Bone marrow (tissue), 2 donors: ENCODE measurements at regions not wholly inside any gene's neighbourhood (a gene's known extent, or its start where the extent isn't known, plus 50 kb on each side); places are given as distances from the start of the nearest gene placed in this dataset.
"Not testable (repeated sequence)": the region's sequence is repeated elsewhere in the genome, so short reads cannot be mapped to it uniquely, and the experiment has no call there.

Experiments used
- DNase-seq, 2 donors: peaks; one replicate each; lab custom pipeline; 2025; lab: John Stamatoyannopoulos, UW

DNA sequence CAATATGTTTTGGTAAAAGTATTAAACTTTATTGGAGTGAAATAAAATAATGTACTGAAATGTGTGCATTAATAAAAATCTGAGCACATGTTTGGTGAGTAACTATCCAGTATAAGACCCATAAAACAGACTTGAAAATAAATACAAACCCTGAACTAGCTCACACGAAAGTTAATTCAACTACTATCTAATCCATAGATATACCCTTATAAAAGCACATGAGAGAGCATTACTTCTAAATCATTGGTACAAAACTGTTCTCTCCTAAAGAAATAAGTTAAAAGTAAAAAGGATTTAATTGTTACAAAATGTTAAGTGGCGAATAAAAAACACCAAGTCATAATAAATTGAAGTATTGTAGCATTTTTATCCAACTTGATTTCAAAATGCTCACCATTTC is 295.6 kb downstream of the PTPRC start:
- no peak for DNase-seq

DNA sequence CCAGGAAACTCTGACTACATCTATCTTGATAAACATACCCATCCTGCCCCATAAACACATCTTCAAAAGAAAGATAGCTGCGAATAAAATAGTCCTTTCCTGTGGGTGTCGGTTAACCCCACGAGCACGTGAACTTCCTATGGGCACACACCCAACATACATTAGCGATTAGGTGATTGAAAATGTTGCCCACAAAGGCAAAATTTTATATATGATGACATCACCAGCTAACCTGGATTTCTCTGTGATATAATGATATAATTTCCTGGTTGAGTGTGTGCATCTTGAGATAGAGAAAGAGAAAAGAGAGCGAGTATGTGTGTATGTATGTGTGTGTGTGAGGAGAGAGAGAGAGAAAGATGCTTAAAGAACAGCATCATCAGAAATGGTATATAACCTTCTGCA is 296.1 kb downstream of the PTPRC start:
- DNase-seq = peak in 1 of 2 donors; percentile 28

DNA sequence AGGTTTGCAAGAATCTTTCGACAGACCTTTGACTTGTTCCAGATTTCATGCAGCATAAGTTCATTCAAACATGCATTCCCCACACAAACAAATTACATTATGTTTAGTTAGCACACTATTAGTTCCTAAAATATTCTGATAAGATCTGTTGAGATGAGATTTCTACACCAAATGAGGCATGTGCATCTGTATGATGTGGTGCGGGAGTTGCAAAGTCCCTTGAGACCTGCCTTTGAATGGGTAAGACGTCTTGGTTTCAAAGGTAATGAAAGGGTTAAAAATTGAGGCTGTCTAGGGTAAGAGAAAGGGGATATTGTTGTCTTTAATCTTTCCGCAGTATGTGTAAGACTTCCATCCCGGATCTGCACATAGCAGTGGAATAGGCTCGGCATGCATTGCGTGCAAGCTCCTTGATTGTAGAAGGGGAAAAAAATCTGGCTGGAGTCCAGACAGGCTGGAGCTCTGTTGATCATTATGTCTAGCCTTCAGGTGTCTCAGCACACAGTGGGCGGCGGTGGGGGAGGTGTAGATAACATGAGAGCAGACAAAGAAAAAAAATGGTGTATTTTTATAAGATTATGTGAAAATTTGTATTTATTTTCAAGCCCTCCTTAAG is 296.6 kb downstream of the PTPRC start:
- peak; percentile 18 to 94 for DNase-seq

DNA sequence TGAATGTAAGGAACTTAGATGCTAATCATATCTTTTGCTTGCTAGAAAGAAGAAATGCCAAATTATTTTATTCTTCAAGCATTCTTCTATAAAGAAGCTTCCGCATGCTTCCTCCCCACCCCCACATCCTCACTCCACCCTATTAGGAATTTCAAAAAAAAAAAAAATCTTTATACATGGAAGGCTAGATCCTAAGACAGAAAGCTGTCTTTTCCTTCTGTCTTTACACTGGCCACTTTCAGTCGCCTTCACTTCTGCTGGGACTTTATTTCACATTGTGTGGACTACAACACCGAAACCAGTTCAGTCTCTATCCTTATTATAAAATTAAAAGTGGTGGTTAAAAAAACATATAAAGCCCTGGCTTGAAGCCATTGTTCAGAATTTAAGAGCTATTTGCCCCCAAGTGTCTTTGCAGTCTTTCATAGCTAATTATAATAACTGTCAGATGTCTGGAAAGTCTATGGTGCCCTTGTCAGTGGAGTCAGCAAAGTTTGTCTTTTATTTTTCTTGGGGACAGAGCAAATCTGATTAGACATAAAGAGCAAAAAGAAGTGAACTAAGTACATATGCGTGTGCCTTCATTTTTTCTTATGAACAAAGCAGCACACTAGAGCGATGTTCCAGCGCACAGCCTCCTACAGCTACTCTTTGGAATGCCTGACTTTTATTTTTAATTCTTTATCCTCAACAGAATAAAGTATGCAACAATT is 297.7 kb downstream of the PTPRC start:
- DNase-seq = no peak

DNA sequence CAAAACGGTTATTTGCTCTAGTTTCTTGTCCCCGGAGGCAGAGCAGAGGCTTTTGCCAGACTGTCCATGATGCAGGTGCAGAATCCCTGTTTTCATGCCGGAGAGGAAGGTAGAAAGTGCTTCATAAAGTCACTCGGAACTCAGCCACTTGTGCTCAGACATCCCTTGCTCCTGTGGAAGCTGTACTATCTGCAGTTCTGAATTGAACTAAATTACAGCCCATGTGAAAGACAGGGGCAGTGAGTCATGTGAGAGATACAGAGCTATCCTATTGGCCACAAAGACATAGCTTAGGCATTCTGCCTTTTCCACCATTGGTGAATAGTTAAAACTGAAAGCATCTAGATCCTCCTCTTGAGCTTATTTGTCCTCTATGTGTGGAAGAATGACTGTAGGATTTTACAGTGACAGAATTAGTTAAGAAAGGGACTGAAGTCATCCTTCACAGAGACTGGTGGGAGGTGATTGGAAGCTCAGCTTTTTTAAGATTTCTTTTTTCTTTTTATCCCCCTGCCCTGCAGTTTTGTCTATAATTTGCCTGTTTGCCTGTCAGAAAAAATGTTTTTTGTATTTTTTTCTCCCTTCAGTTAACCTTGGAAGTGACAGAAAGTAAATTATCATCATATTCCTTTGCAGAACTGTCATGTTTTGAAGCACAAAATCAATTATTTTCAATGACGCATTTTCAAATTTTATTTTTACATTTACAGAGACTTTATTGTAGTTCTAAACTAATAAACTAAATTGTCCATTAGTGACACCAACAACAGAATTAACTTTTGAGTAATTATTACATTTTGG is 298.6 kb downstream of the PTPRC start:
- DNase-seq = peak; percentile 8 to 97

DNA sequence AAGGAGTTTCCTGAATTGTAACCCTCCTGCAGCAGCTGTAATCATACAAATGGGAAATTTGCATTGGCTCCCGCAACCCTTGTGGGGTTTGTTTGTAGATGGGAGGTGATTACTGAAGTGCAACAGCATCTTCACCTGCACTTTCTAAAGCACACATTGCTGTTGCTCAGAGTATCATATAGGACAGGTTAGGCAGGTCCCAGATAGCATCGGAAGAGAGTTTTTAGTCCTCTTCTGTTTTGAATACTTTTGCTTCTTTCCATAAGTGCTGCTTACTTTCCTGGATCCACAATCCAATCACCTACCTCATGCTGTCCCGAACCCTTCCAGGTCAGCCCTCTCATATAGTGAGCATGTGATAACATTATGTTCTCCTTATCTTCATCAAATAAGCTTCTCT is 300.4 kb downstream of the PTPRC start:
- no peak for DNase-seq

DNA sequence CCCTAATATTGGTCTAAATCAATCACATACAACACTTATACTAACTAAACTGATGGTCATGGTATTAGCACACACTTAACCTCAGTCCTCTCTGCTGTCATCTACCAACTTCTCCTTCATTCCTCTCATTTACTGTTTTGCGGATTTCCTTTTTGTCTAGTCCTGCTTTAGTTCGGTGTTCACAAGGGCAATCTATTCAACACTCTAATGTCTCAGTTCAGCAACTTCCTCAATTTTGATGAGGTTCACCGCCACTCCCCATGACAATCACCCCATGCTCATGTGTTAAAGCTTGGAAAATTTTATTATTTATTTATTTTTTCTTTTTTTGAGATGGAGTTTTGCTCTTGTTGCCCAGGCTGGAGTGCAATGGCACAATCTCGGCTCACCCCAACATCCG is 301.1 kb downstream of the PTPRC start:
- peak in 1 of 2 donors; percentile 95 for DNase-seq

DNA sequence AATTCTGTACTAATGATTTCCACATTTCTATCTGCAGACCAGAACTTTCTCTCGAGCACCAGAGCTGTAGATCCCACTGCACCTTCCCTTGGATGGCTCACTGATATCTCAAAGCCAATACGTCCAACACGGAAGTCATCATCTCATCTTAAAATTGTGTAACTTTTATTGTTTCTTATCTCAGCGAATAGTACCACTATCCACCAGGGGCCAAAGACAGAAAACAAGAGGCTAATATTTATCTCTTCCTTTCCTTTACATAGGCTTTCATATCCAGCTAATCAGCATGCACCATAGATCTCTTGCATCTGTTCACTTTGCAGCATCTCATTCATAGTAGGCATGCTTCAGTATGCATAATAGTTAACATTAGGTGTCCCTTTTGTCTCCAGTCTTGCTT is 303.6 kb downstream of the PTPRC start:
- DNase-seq = no peak

DNA sequence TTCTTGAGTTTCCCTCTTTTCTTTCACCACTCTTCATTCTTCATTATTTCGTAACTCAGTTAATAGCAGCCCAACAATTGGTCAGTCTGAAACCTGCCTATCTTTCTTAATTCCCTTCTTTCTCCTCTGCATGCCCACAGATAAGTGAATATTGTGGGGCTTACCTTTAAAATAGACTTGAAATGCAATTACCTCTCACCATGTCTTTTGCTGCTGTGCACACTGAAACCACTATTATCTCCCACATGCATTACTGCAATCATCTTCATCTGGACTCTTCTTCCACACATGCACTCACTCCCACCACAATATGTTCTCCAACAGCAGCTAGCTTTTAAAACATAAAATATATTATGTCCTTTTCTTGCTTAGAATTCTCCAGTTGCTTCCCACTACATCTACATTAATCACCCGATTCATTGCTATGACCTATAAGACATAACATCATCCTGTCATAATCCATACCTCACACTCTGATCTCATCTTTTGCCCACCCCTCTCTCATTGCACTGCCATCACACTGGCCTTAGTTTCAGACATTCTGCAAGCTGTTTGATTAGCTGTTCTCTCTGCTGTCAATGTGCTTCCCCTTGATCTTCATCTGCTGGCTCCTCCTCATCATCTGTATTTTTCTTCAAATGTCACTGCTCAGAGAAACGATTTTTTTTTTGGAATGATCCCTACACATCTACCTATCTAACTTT is 304.8 kb downstream of the PTPRC start:
- no peak for DNase-seq

DNA sequence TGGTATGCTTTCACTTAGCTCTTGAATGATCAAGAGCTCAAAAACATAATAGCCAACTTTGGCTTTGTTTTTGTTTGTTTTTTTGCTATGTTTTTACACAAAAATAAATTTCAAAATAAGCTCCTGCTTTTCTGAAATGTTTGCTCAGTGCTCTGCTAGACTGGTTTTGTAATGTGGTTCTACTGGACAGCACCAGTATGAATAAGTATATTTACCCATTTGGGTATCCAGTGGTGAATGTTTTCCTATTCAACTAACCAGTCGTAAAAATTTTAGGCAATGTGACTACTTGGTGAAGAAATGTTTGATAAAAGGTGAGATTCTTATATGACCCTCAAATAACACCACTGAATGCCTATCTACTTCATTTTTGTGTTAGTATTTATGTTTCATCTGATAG is 308.6 kb downstream of the PTPRC start:
- DNase-seq = no peak

DNA sequence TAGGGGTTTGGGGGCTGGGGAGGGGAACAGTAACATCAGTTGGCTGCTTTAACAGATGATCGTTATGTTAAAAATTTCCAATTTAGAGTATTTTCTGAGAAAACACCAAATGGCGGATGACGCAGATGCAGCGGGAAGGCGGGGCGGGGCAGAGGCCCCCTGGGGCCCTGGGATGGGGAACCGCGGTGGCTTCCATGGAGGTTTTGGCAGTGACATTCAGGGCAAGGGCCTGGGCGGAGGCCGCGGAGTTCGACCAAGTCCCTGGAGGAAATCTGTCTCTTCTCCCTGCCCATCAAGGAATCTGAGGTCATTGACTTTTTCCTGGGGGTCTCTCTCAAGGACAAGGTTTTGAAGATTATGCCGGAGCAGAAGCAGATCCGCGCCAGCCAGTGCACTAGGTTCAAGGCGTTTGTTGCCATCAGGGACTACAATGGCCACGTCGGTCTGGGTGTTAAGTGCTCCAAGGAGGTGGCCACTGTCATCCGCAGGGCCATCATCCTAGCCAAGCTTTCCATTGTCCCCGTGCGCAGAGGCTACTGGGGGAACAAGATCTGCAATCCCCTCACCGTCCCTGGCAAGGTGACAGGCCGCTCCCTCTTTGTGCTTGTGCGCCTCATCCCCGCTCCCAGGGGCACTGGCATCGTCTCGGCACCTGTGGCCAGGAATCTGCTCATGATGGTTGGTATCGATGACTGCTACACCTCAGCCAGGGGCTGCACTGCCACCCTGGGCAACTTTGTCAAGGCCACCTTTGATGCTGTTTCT is 310.2 kb downstream of the PTPRC start:
- no peak for DNase-seq

DNA sequence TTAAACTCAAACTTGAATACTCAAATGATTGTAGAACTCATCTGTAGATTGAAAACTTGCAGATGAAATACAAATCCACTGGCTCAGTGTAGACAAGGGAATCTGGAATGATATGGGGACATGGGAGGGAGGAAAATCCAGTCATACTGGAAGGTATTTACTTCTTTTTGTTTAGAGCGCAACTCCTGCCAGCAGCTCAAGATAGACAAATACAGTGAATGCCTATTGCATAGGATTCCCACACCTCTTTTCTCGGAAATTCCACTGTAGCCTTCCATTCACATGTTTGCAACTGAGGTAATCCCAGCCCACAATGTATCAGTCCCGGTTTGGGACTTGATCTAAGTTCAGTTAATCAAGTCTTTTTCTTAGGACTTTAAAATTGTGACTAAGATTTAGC is 311.2 kb downstream of the PTPRC start:
- DNase-seq = no peak

DNA sequence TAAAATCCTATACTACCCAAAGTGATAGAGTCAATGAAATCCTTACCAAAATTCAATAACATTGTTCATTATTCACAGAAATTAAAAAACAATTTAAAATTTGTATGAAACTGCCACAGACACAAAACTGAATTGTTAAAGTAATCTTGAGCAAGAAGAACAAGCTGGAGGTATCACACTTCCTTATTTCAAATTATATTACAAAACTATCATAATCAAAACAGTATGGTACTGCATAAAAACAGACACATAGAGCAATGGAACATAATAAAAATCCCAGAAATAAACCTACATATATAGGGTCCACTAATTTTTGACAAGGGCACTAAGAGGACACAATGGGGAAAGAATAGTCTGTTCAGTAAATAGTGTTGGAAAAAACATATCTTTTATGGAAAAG is 316.2 kb downstream of the PTPRC start:
- no peak for DNase-seq

DNA sequence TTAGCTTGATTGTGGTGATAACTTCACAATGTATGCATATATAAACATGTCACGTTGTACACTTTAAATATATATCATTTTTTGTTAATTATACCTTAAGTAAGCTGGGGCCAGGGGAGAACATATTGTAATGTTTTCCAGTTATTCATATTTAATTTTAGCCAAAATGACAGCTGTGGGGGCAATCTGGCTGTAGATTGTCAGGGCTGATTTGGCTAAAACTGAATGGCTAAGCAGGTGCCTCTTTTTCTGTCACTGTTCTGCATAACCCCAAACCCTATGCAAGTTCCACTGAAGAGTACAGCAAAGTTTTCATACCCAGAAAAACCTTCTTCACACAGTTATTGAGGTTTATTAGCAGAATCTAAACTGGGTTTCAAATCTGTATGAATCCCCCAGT is 318.2 kb downstream of the PTPRC start:
- DNase-seq = no peak

DNA sequence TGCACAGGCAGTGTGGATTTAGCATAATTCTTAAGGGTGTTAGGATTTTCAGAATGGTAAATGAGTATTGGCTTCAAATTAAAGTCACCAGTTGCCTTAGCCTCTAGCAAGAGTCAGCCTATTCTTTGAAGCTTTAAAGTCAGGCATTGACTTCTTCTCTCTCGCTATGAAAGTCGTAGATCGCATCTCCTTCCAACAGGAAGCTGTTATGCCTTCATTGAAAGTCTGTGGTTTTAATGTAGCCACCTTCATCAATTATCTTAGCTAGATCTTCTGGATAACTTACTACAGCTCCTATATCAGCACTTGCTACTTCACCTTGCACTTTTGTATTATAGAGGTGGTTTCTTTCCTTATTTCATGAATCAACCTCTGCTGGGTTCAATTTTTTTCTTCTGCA is 320.2 kb downstream of the PTPRC start:
- no peak for DNase-seq

DNA sequence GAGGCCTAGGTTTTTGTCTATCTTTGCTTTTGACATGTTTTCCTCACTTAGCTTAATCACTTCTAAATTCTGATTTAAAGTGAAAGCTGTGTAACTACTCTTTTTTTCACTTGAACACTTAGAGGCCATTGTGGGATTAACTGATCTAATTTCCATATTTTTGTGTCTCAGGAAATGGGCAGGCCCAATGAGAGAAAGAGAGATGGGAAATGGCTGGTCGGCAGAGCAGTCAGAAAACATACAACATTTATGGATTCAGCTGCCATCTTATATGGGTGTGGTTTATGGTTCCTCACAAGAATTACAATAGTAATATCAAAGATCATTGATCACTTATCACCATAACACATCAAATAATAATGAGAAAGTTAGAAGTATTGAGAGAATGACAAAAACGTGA is 320.8 kb downstream of the PTPRC start:
- DNase-seq = no peak

DNA sequence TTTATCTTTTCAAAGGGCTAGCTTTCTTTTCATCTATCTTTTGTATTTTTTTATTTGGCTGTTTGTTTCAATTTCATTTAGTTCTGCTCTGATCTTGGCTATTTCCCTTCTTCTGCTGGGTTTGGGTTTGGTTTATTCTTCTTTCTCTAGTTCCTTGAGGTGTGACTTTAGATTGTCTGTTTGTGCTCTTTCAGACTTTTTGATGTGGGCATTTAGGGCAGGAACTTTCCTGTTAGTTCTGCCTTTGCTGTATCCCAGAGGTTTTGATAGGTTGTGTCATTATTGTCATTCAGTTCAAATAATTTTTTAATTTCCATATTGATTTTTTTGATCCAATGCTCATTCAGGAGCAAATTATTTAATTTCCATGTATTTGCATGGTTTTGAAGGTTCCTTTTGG is 325.0 kb downstream of the PTPRC start:
- DNase-seq = not testable (repeated sequence)

DNA sequence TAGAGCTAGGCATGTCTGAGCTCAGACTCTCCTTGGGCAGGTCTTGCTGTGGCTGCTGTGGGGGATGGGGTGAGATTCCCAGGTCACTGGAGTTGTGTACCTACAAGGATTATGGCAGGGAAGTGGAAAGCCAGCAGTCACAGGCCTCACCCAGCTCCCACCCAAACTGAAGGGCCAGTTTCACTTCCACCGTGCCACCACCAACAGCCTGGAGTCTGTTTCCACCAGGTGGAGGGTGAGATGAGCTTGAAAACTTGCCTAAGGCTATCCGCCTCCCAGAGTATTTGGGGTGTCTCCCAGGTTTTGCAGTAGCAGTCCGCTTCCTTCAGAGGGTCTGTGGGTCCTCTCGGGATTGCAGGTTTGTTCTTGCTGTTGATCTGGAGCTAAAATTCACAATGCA is 327.7 kb downstream of the PTPRC start:
- DNase-seq = no peak

DNA sequence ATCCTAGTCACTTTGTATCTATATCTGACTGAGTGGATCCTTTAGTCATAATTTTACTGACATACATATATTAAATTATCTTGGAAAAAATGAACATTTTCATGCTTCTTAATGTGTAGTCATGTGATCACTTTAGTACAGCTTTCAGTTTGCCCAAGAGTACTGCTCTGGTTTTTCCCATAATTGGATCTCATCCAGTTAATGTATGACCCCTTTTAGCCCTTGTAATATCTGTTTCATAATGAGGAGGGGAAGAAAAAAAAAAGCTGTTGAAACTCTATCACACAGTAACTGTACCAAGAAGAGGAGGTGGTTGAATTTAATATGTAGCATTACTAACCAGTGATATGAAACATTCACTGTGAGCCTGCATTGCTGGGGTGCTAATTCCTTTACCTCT is 328.7 kb downstream of the PTPRC start:
- DNase-seq = no peak

DNA sequence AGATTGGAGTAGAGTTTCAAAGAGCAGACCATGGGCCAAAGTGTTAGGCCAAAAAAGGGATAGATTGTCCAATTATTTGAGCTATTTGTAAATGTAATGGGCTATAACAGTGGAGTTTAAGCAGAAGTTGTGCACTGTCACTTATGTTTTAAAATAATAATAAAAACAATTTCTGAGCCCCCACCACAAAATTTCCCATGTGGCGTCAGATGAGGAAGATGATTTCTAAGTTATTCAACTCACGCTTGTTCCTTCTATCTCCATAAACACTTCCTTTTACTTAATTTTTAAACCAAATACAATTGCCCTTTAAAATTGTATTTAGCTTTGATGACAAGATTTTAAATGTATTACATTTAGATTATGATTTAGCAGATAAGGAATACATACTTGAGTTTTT is 330.0 kb downstream of the PTPRC start:
- DNase-seq = no peak

DNA sequence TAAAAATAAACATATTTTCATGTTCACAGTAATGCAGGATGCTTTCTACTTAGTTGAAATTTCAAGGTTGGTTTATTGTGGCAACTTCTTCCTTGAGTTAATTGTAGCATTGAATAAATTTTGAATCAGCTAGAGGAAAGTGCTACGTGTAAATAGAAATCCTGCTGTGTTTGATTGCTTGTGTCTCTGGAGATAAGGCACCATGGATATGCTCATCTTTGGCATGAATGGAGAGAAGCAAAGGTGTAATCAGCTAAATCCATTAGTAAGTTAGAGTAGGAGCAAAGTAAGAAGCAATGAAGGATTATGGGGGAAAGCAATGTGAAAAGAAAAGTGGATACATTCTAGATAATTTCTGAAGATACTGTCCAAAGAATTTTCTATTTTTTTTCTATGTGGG is 331.1 kb downstream of the PTPRC start:
- DNase-seq = no peak

DNA sequence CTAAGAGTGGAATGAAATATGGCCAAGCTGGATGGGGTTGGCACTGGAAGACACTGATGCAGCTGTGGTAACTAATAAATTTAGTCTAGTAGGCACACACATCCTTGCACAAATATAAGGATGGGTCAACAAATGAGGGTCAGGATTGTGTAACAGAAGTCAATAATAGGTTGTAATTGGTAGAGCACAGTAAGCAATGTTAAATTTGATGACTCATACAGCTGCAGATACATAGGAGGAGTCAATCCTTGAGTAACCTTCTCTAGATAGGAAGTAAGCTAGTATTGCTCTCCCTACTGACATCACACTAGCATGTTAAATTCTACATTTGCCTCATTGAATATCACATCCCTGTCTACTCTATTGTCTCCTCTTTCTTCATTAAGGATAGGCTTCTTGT is 332.1 kb downstream of the PTPRC start:
- DNase-seq = peak in 1 of 2 donors; percentile 55
